ENCODE measurements at regions not wholly inside any gene's neighbourhood (a gene's known extent, or its start where the extent isn't known, plus 50 kb on each side); places are given as distances from the start of the nearest gene placed in this dataset.

DNA sequence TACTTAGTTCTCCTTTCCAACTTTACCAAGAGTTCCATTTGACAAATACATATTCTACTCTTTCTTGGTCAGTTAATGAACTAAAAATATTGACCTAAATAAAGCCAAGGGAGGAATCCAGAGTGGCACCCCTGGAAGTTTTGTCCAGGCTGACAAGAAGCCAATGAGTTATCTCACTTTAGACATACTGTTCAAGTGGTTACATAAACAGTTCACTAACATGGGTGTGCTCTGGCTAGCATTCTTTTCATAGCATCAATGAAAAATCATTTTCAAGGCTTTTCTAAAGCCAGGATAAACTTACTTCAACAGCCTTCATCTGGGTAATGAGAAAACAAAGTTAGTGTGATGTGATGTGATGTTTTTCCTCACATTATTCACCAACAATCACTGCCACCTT, 649.4 kb downstream of the TDRD15 start:
- Histone ChIP-seq H3K79me2 (ENCODE audit: low read depth) (no peaks in the 10 kb centered on the region), H3F3A (ENCODE audit: low read depth) (no peaks in the 10 kb centered on the region), H2AFZ (replicated peaks) (no peak overlapping the region), H3K4me2 (no peak overlapping the region), H4K20me1 (ENCODE audit: low read depth) (no peaks in the 10 kb centered on the region), H3K4me1 (peaks cover 10% of the 10 kb centered on the region), H3K4me3 (no peak overlapping the region), H3K27ac (no peak overlapping the region), H3K9me3 (ENCODE audit: low read depth) (no peaks in the 10 kb centered on the region), H3K27me3 (no peaks in the 10 kb centered on the region), H3K36me3 (no peaks in the 10 kb centered on the region), H3K9ac (no peak overlapping the region)
- Mint-ChIP-seq H3K36me3 (no peaks in the 10 kb centered on the region), H3K9me3 (no peaks in the 10 kb centered on the region), H3K27me3 (ENCODE audit: insufficient read depth, low read depth) (no peaks in the 10 kb centered on the region), H3K27ac (no peak overlapping the region), H3K4me1 (peaks cover 11% of the 10 kb centered on the region), H3K4me3 (no peak overlapping the region)
- no peak for DNase-seq (ENCODE audit: low spot score)
- TF ChIP-seq EZH2 (IDR thresholded peaks at IDR 0.05) (no peak), EZH2phosphoT487 (IDR thresholded peaks at IDR 0.05) (no peak)
- TF ChIP-seq, protein P1, sequence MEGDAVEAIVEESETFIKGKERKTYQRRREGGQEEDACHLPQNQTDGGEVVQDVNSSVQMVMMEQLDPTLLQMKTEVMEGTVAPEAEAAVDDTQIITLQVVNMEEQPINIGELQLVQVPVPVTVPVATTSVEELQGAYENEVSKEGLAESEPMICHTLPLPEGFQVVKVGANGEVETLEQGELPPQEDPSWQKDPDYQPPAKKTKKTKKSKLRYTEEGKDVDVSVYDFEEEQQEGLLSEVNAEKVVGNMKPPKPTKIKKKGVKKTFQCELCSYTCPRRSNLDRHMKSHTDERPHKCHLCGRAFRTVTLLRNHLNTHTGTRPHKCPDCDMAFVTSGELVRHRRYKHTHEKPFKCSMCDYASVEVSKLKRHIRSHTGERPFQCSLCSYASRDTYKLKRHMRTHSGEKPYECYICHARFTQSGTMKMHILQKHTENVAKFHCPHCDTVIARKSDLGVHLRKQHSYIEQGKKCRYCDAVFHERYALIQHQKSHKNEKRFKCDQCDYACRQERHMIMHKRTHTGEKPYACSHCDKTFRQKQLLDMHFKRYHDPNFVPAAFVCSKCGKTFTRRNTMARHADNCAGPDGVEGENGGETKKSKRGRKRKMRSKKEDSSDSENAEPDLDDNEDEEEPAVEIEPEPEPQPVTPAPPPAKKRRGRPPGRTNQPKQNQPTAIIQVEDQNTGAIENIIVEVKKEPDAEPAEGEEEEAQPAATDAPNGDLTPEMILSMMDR (IDR thresholded peaks at IDR 0.05) = no peak

DNA sequence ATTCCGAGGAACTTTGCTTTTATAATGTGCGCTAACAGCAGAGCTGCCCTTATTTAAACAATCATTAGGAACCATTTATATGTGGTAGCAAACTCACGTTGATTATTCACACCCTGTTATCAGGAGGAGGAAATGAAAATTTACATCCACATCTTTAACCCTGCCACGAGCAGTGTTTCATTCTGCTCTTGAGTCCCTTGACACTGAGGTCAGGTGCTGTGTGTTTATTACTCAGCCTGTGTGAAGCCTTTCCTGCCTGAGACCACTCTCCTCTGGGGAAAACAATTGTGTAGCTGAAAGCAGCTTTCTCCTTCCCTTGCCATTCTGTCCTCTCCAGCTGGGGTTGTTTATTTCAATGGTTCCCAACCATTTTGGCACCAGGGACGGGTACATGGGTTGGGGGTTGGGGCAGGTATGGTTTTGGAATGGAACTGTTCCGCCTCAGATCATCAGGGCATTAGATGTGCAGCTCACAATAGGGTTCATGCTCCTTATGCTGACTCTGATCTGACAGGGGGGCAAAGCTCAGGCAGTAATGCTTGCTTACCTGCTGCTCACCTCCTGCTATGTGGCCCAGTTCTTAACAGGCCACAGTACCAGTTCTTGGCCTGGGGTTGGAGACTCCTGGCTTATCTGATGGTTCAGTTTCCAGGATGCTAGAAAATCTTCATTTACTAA, 651.1 kb downstream of the TDRD15 start:
- Histone ChIP-seq H3K27me3 (no peaks in the 10 kb centered on the region), H3K27ac (no peak overlapping the region), H2AFZ (replicated peaks) (no peak overlapping the region), H4K20me1 (ENCODE audit: low read depth) (no peaks in the 10 kb centered on the region), H3K9ac (no peak overlapping the region), H3K4me2 (peak overlapping the region; percentile 14), H3K36me3 (no peaks in the 10 kb centered on the region), H3F3A (ENCODE audit: low read depth) (no peaks in the 10 kb centered on the region), H3K9me3 (ENCODE audit: low read depth) (no peaks in the 10 kb centered on the region), H3K79me2 (ENCODE audit: low read depth) (no peaks in the 10 kb centered on the region), H3K4me3 (no peak overlapping the region), H3K4me1 (peaks cover 10% of the 10 kb centered on the region)
- peaks cover 11% of the 10 kb centered on the region for H3K4me1 Mint-ChIP-seq
- no peak for TF ChIP-seq EZH2 (IDR thresholded peaks at IDR 0.05)
- no peak for TF ChIP-seq EZH2phosphoT487 (IDR thresholded peaks at IDR 0.05)
- TF ChIP-seq, protein P1 (IDR thresholded peaks at IDR 0.05) = no peak
- no peaks in the 10 kb centered on the region for H3K36me3 Mint-ChIP-seq
- H3K27ac Mint-ChIP-seq = no peak overlapping the region
- no peaks in the 10 kb centered on the region for H3K9me3 Mint-ChIP-seq
- H3K27me3 Mint-ChIP-seq (ENCODE audit: insufficient read depth, low read depth) = no peaks in the 10 kb centered on the region
- peak; percentile 14 for DNase-seq (ENCODE audit: low spot score)
- H3K4me3 Mint-ChIP-seq = no peak overlapping the region

DNA sequence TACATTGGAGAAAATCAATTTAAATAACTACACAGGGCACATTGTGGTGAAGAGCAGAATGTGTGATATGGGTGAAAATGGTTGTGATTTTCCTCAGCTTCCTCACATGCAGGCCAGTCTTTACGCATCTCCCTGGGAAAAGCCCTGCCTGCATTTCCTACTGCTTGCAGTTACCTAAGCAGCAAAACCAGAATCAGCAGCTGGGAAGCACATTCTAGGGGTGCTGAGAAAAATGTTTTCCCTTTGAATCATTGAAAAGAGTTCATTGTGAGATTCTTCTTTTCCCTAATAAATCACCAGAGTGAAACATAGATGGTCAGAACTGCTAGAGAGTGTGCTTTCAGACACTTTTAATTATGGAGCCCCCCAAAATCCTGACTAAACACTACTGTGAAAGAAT, 656.0 kb downstream of the TDRD15 start:
- no peaks in the 10 kb centered on the region for H3K36me3 Mint-ChIP-seq
- H3K9me3 ChIP-seq (ENCODE audit: low read depth) = no peaks in the 10 kb centered on the region
- H3K27ac Mint-ChIP-seq = no peak overlapping the region
- H3K9ac ChIP-seq = no peak overlapping the region
- H3K79me2 ChIP-seq (ENCODE audit: low read depth) = no peaks in the 10 kb centered on the region
- H3K4me3 Mint-ChIP-seq = no peak overlapping the region
- no peaks in the 10 kb centered on the region for H3K36me3 ChIP-seq
- no peak overlapping the region for H2AFZ ChIP-seq (replicated peaks)
- no peak overlapping the region for H3K4me3 ChIP-seq
- no peaks in the 10 kb centered on the region for H3K27me3 ChIP-seq
- no peaks in the 10 kb centered on the region for H3K9me3 Mint-ChIP-seq
- DNase-seq (ENCODE audit: low spot score) = no peak
- TF ChIP-seq, protein P1 (IDR thresholded peaks at IDR 0.05) = no peak
- TF ChIP-seq EZH2phosphoT487 (IDR thresholded peaks at IDR 0.05) (no peak), EZH2 (IDR thresholded peaks at IDR 0.05) (no peak)
- no peaks in the 10 kb centered on the region for H4K20me1 ChIP-seq (ENCODE audit: low read depth)
- no peaks in the 10 kb centered on the region for H3K27me3 Mint-ChIP-seq (ENCODE audit: insufficient read depth, low read depth)
- H3K4me1 Mint-ChIP-seq = peaks cover 6% of the 10 kb centered on the region
- H3K27ac ChIP-seq = no peak overlapping the region
- no peaks in the 10 kb centered on the region for H3F3A ChIP-seq (ENCODE audit: low read depth)
- H3K4me1 ChIP-seq = peaks cover 6% of the 10 kb centered on the region
- H3K4me2 ChIP-seq = no peak overlapping the region
